ENCODE measurements at regions not wholly inside any gene's neighbourhood (a gene's known extent, or its start where the extent isn't known, plus 50 kb on each side); places are given as distances from the start of the nearest gene placed in this dataset.

- intact Hi-C loops (cut with DNase I) = no loop called here
- H3K9me3 ChIP-seq = peaks cover 0 to 37% (median 2%) of the 10 kb centered on the region in 12 donors
- TF ChIP-seq CTCF (IDR thresholded peaks at IDR 0.05) (no peak), POLR2A (IDR thresholded peaks at IDR 0.05) (no peak)
- DNase-seq (no peak), ATAC-seq (no peak)
- no peaks in the 10 kb centered on the region for H3K4me1 ChIP-seq
- 76 to 95% (median 88%) methylated on average over 1 of the region's 1 CpG for WGBS, 4 donors
- H3K4me3 ChIP-seq = no peak overlapping the region
- H3K27me3 ChIP-seq = no peaks in the 10 kb centered on the region
- no peaks in the 10 kb centered on the region for H3K36me3 ChIP-seq
- no peak overlapping the region for H3K27ac ChIP-seq
Measured at GRCh38 chr1:193325042-193325441, 138.6 kb upstream of the B3GALT2 start.

GRCh38 chr1:193322211-193322610 is 135.8 kb upstream of the B3GALT2 start:
- Histone ChIP-seq H3K36me3 (no peaks in the 10 kb centered on the region), H3K27me3 (no peaks in the 10 kb centered on the region), H3K9me3 (peaks cover 0 to 37% (median 15%) of the 10 kb centered on the region in 12 donors), H3K4me3 (no peak overlapping the region), H3K27ac (no peak overlapping the region), H3K4me1 (no peaks in the 10 kb centered on the region)
- ATAC-seq = no peak
- 30 to 47% (median 41%) methylated on average over 2 of the region's 2 CpGs for WGBS, 4 donors
- TF ChIP-seq POLR2A (IDR thresholded peaks at IDR 0.05) (no peak), CTCF (IDR thresholded peaks at IDR 0.05) (no peak)
- intact Hi-C loops (cut with DNase I) = no loop called here
- no peak for DNase-seq

GRCh38 chr1:193321242-193321840 is 134.9 kb upstream of the B3GALT2 start:
- DNase-seq = no peak

GRCh38 chr1:193320270-193320669 is 133.9 kb upstream of the B3GALT2 start:
- WGBS, 4 donors = 61 to 83% (median 79%) methylated on average over 2 of the region's 2 CpGs
- H3K4me3 ChIP-seq = no peak overlapping the region
- intact Hi-C loops (cut with DNase I) = no loop called here
- H3K4me1 ChIP-seq = no peaks in the 10 kb centered on the region
- no peak overlapping the region for H3K27ac ChIP-seq
- DNase-seq = no peak
- no peak for ATAC-seq
- H3K9me3 ChIP-seq = peaks cover 0 to 28% (median 15%) of the 10 kb centered on the region in 12 donors
- no peaks in the 10 kb centered on the region for H3K36me3 ChIP-seq
- TF ChIP-seq POLR2A (IDR thresholded peaks at IDR 0.05) (no peak), CTCF (IDR thresholded peaks at IDR 0.05) (no peak)
- H3K27me3 ChIP-seq = no peaks in the 10 kb centered on the region

More at GRCh38 chr1:193321242-193321840, 134.9 kb upstream of the B3GALT2 start:
- no peak for ATAC-seq
- no peaks in the 10 kb centered on the region for H3K27me3 ChIP-seq
- no peaks in the 10 kb centered on the region for H3K4me1 ChIP-seq
- intact Hi-C loops (cut with DNase I) = no loop called here
- peaks cover 0 to 37% (median 15%) of the 10 kb centered on the region in 12 donors for H3K9me3 ChIP-seq
- no peak for TF ChIP-seq POLR2A (IDR thresholded peaks at IDR 0.05)
- TF ChIP-seq CTCF (IDR thresholded peaks at IDR 0.05) = no peak
- H3K27ac ChIP-seq = no peak overlapping the region
- H3K4me3 ChIP-seq = no peak overlapping the region
- no peaks in the 10 kb centered on the region for H3K36me3 ChIP-seq
- WGBS, 4 donors = 85 to 90% (median 87%) methylated on average over 2 of the region's 2 CpGs

All from heart left ventricle (tissue), 16 donors.